ENCODE measurements at regions not wholly inside any gene's neighbourhood (a gene's known extent, or its start where the extent isn't known, plus 50 kb on each side); places are given as distances from the start of the nearest gene placed in this dataset.

GRCh38 chr1:79556189-79556588 is 549.7 kb upstream of the ADGRL4 start:
- TF ChIP-seq REST (IDR thresholded peaks at IDR 0.05; ENCODE audit: insufficient read depth in 1 of 2, low read depth in 2 of 2, low read length in 1 of 2) = no peak
- TF ChIP-seq POLR2AphosphoS5 (IDR thresholded peaks at IDR 0.05; ENCODE audit: low read depth, low read length) = no peak

Measured in Panc1 (cell line).